A673 (cell line): ENCODE measurements at regions not wholly inside any gene's neighbourhood (a gene's known extent, or its start where the extent isn't known, plus 50 kb on each side); places are given as distances from the start of the nearest gene placed in this dataset.

Experiments used
- BruUV-seq: library from RNA; stranded (reverse); fragments of 400-500 nt; replicated peaks from 2 replicates; lab custom pipeline; 2021; lab: Mats Ljungman, UMichigan
- CTCF ChIA-PET: fragments of 300-600 bp; sonication (Branson Sonifier 250); formaldehyde crosslinking; loops from one replicate; lab custom pipeline; 2022; ENCODE audit warnings: antibody characterized with exemption; lab: Charles Lee
- POLR2A ChIA-PET: fragments of 300-600 bp; sonication (Branson Sonifier 250); formaldehyde crosslinking; loops from one replicate; lab custom pipeline; 2022; ENCODE audit warnings: antibody characterized with exemption; ENCODE audit not compliant: low non-redundant PET; lab: Charles Lee
- DNase-seq: peaks from one replicate; pipeline ENCODE4 v3.0.0-alpha.2; 2015; ENCODE audit warnings: low spot score
- H3K27ac ChIP-seq: fragments of 200-600 bp; sonication (generic); 2 replicates; pipeline ENCODE4 v1.5.1; 2016; ENCODE audit warnings: mixed run types, low read depth, mild to moderate bottlenecking, mixed read lengths, antibody characterized with exemption, low read length; ENCODE audit not compliant: poor library complexity, severe bottlenecking
- H3K27me3 ChIP-seq: fragments of 200-600 bp; sonication (generic); replicated peaks from 2 replicates; pipeline ENCODE4 v1.6.1; 2017; ENCODE audit warnings: mixed run types, low read depth, mild to moderate bottlenecking, mixed read lengths, antibody characterized with exemption, low read length; ENCODE audit not compliant: insufficient read depth, poor library complexity
- H3K36me3 ChIP-seq: fragments of 200-600 bp; sonication (generic); 2 replicates; pipeline ENCODE4 v1.6.1; 2016; ENCODE audit warnings: mixed run types, mild to moderate bottlenecking, mixed read lengths, antibody characterized with exemption, low read length; ENCODE audit not compliant: insufficient read depth, poor library complexity, severe bottlenecking
- H3K4me1 ChIP-seq: fragments of 200-600 bp; sonication (generic); 2 replicates; pipeline ENCODE4 v1.6.1; 2017; ENCODE audit warnings: mixed run types, mild to moderate bottlenecking, mixed read lengths, antibody characterized with exemption, low read length; ENCODE audit not compliant: insufficient read depth, poor library complexity, severe bottlenecking
- H3K4me3 ChIP-seq: fragments of 200-600 bp; sonication (generic); 2 replicates; pipeline ENCODE4 v1.5.1; 2016; ENCODE audit warnings: low read depth, mixed run types, mild to moderate bottlenecking, mixed read lengths, low read length; ENCODE audit not compliant: poor library complexity, severe bottlenecking
- H3K9me3 ChIP-seq: fragments of 200-600 bp; sonication (generic); 2 replicates; pipeline ENCODE4 v1.6.1; 2016; ENCODE audit warnings: mixed run types, low read depth, mild to moderate bottlenecking, mixed read lengths, antibody characterized with exemption, low read length; ENCODE audit not compliant: poor library complexity, severe bottlenecking
- CTCF ChIP-seq: fragments of 300-800, 200-600 bp; sonication (generic); conservative IDR thresholded peaks from 2 replicates; pipeline ENCODE4 v1.5.1; 2017; ENCODE audit warnings: low read depth, mild to moderate bottlenecking, antibody characterized with exemption, low read length, moderate library complexity, mixed read lengths
- EZH2 ChIP-seq: fragments of 200-600 bp; sonication (generic); IDR thresholded peaks from 2 replicates; pipeline ENCODE4 v1.6.1; 2017; ENCODE audit warnings: borderline replicate concordance, low read depth, mild to moderate bottlenecking, mixed read lengths, antibody characterized with exemption, low read length; ENCODE audit not compliant: poor library complexity, severe bottlenecking
- intact Hi-C: fragments of 100-400 bp; cut with micrococcal nuclease; formaldehyde crosslinking; loops from one replicate; pipeline ENCODE4 v1.10.0; 2022; ENCODE audit not compliant: unreplicated experiment

- TF ChIP-seq EZH2 (no peak), CTCF (no peak)
- Histone ChIP-seq H3K4me3 (no peak overlapping the region), H3K36me3 (no peaks in the 10 kb centered on the region), H3K27ac (no peak overlapping the region), H3K27me3 (no peaks in the 10 kb centered on the region), H3K9me3 (peaks cover 1% of the 10 kb centered on the region), H3K4me1 (no peaks in the 10 kb centered on the region)
- BruUV-seq, result no TSS peak
- ChIA-PET CTCF (no interaction called here), POLR2A (no interaction called here)
- intact Hi-C loops, result no loop called here
- DNase-seq, result no peak
Measured at GRCh38 chr10:10156917-10157600, 860.6 kb upstream of the CELF2 start.

DNA sequence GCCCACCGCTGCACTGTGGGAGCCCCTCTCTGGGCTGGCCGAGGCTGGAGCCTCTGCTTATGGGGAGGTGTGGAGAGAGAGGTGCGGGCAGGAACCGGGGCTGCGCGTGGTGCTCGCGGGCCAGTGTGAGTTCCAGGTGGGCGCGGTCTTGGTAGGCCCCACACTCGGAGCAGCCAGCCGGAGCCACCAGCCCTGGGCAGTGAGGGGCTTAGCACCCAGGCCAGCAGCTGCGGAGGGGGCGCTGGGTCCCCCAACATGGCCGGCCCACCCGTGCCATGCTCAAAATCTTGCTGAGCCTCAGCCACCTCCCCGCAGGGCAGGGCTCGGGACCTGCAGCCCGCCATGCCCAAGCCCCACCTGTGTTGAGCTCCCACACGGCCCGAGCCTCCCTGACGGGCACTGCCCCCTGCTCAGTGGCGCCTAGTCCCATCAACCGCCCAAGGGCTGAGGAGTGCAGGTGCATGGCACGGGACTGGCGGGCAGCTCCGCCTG lies 856.8 kb upstream of the CELF2 start:
- ChIA-PET POLR2A (no interaction called here), CTCF (no interaction called here)
- Histone ChIP-seq H3K4me1 (no peaks in the 10 kb centered on the region), H3K27ac (no peak overlapping the region), H3K4me3 (no peak overlapping the region), H3K27me3 (no peaks in the 10 kb centered on the region), H3K9me3 (peaks cover 9% of the 10 kb centered on the region), H3K36me3 (no peaks in the 10 kb centered on the region)
- BruUV-seq, result no TSS peak
- TF ChIP-seq EZH2 (no peak), CTCF (no peak)
- no peak for DNase-seq
- intact Hi-C loops, result no loop called here

- Histone ChIP-seq H3K9me3 (peaks cover 13% of the 10 kb centered on the region), H3K4me1 (no peaks in the 10 kb centered on the region), H3K27me3 (no peaks in the 10 kb centered on the region), H3K36me3 (no peaks in the 10 kb centered on the region), H3K4me3 (no peak overlapping the region), H3K27ac (no peak overlapping the region)
- intact Hi-C loops, result no loop called here
- BruUV-seq, result no TSS peak
- TF ChIP-seq EZH2 (no peak), CTCF (no peak)
- no peak for DNase-seq
- CTCF ChIA-PET, result no interaction called here
- POLR2A ChIA-PET, result no interaction called here
Measured at GRCh38 chr10:10164848-10165247, 852.8 kb upstream of the CELF2 start.
